ENCODE measurements at regions not wholly inside any gene's neighbourhood (a gene's known extent, or its start where the extent isn't known, plus 50 kb on each side); places are given as distances from the start of the nearest gene placed in this dataset.

DNA sequence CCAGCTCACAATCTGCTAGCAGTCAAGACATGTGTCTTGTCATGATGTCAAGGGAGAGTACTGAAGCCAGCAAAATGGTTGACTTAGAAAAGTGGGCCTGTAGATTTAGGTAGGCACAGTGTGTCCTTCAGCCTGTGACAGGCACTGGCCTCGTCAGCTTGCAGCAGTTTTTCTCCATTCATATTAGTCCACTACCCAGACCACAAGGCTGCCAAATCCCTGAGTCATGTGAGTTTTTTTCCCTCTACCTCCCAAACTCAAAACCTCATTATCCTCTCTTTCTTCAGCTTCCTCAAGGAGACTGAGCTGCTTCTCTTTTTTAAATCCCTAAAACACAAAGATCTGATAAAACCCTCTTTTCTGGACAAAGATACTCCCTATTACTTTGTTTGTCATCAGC lies 102.6 kb upstream of the HS3ST3A1 start:
- Histone ChIP-seq H3K36me3 (ENCODE audit: insufficient read depth, low read length, poor library complexity, severe bottlenecking) (no peaks in the 10 kb centered on the region), H3K27me3 (replicated peaks; ENCODE audit: insufficient read depth, low read depth, low read length, poor library complexity) (no peaks in the 10 kb centered on the region), H3K27ac (ENCODE audit: low read depth, low read length, poor library complexity, severe bottlenecking) (no peak overlapping the region), H3K9me3 (ENCODE audit: low read depth, low read length, poor library complexity, severe bottlenecking) (peaks cover 15% of the 10 kb centered on the region), H3K4me3 (ENCODE audit: low read depth, low read length, poor library complexity, severe bottlenecking) (no peak overlapping the region), H3K4me1 (ENCODE audit: insufficient read depth, low read length, poor library complexity, severe bottlenecking) (no peaks in the 10 kb centered on the region)
- ChIA-PET POLR2A (ENCODE audit: low non-redundant PET) (no interaction called here), CTCF (no interaction called here)
- intact Hi-C loops (cut with micrococcal nuclease; ENCODE audit: unreplicated experiment), result no loop called here
- no peak for TF ChIP-seq EZH2 (IDR thresholded peaks at IDR 0.05; ENCODE audit: borderline replicate concordance, low read depth, low read length, poor library complexity, severe bottlenecking)
- TF ChIP-seq CTCF (conservative IDR thresholded peaks at IDR 0.05; ENCODE audit: low read depth, low read length), result no peak
- DNase-seq (ENCODE audit: low spot score), result no peak
- BruUV-seq (replicated peaks), result no TSS peak

DNA sequence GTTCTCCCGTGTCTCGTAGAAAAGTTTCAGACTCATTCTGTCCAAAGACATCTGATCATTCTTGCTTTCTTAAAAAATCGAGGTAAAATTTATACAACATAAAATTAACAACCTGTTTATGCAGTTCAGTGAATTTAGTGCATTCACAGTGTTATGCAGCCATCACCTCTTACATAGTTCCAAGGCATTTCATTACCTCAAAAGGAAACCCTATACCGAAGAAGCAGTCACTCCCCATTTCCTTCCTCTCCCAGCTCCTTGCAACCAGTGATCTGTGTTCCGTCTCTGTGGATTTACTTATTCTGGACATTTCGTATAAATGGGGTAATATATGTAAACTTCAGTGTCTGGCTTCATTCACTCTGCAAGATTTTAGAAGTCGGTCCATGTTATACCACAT lies 103.5 kb upstream of the HS3ST3A1 start:
- TF ChIP-seq CTCF (conservative IDR thresholded peaks at IDR 0.05; ENCODE audit: low read depth, low read length) (no peak), EZH2 (IDR thresholded peaks at IDR 0.05; ENCODE audit: borderline replicate concordance, low read depth, low read length, poor library complexity, severe bottlenecking) (no peak)
- no peaks in the 10 kb centered on the region for H3K36me3 ChIP-seq (ENCODE audit: insufficient read depth, low read length, poor library complexity, severe bottlenecking)
- no TSS peak for BruUV-seq (replicated peaks)
- intact Hi-C loops (cut with micrococcal nuclease; ENCODE audit: unreplicated experiment), result no loop called here
- ChIA-PET CTCF (no interaction called here), POLR2A (ENCODE audit: low non-redundant PET) (no interaction called here)
- H3K4me1 ChIP-seq (ENCODE audit: insufficient read depth, low read length, poor library complexity, severe bottlenecking), result no peaks in the 10 kb centered on the region
- no peak for DNase-seq (ENCODE audit: low spot score)
- H3K27ac ChIP-seq (ENCODE audit: low read depth, low read length, poor library complexity, severe bottlenecking), result no peak overlapping the region
- H3K27me3 ChIP-seq (replicated peaks; ENCODE audit: insufficient read depth, low read depth, low read length, poor library complexity), result no peaks in the 10 kb centered on the region
- H3K4me3 ChIP-seq (ENCODE audit: low read depth, low read length, poor library complexity, severe bottlenecking), result no peak overlapping the region
- peaks cover 21% of the 10 kb centered on the region for H3K9me3 ChIP-seq (ENCODE audit: low read depth, low read length, poor library complexity, severe bottlenecking)

- no peaks in the 10 kb centered on the region for H3K4me1 ChIP-seq (ENCODE audit: insufficient read depth, low read length, poor library complexity, severe bottlenecking)
- ChIA-PET POLR2A (ENCODE audit: low non-redundant PET) (no interaction called here), CTCF (no interaction called here)
- no peak overlapping the region for H3K4me3 ChIP-seq (ENCODE audit: low read depth, low read length, poor library complexity, severe bottlenecking)
- H3K27me3 ChIP-seq (replicated peaks; ENCODE audit: insufficient read depth, low read depth, low read length, poor library complexity), result no peaks in the 10 kb centered on the region
- no peak for DNase-seq (ENCODE audit: low spot score)
- TF ChIP-seq CTCF (conservative IDR thresholded peaks at IDR 0.05; ENCODE audit: low read depth, low read length) (no peak), EZH2 (IDR thresholded peaks at IDR 0.05; ENCODE audit: borderline replicate concordance, low read depth, low read length, poor library complexity, severe bottlenecking) (no peak)
- intact Hi-C loops (cut with micrococcal nuclease; ENCODE audit: unreplicated experiment), result no loop called here
- H3K36me3 ChIP-seq (ENCODE audit: insufficient read depth, low read length, poor library complexity, severe bottlenecking), result no peaks in the 10 kb centered on the region
- peaks cover 24% of the 10 kb centered on the region for H3K9me3 ChIP-seq (ENCODE audit: low read depth, low read length, poor library complexity, severe bottlenecking)
- no TSS peak for BruUV-seq (replicated peaks)
- H3K27ac ChIP-seq (ENCODE audit: low read depth, low read length, poor library complexity, severe bottlenecking), result no peak overlapping the region
Measured at GRCh38 chr17:13721705-13722104, 120.0 kb upstream of the HS3ST3A1 start.

Measured in A673 (cell line).